HG02943 (cell line): ENCODE measurements at regions not wholly inside any gene's neighbourhood (a gene's known extent, or its start where the extent isn't known, plus 50 kb on each side); places are given as distances from the start of the nearest gene placed in this dataset.

ENCODE experiments used
- ATAC-seq: cut with Tn5 transposase; IDR thresholded peaks from one replicate; pipeline ENCODE4 v1.9.1; 2021; ENCODE audit warnings: mild to moderate bottlenecking, low read depth, moderate library complexity; ENCODE audit not compliant: unreplicated experiment

GRCh38 chr22:48434868-48435250, 1392.8 kb downstream of the BRD1 start:
- no peak for ATAC-seq

- ATAC-seq: no peak
Measured at GRCh38 chr22:48434156-48434867, 1393.4 kb downstream of the BRD1 start.

GRCh38 chr22:48433647-48434046, 1394.0 kb downstream of the BRD1 start:
- no peak for ATAC-seq

GRCh38 chr22:48432781-48433518, 1394.7 kb downstream of the BRD1 start:
- no peak for ATAC-seq

GRCh38 chr22:48431536-48432315, 1395.9 kb downstream of the BRD1 start:
- no peak for ATAC-seq

GRCh38 chr22:48431014-48431413, 1396.7 kb downstream of the BRD1 start:
- ATAC-seq: no peak

- no peak for ATAC-seq
Measured at GRCh38 chr22:48429446-48430020, 1398.1 kb downstream of the BRD1 start.

GRCh38 chr22:48428631-48429371, 1398.9 kb downstream of the BRD1 start:
- no peak for ATAC-seq

GRCh38 chr22:48427731-48428211, 1399.9 kb downstream of the BRD1 start:
- no peak for ATAC-seq

GRCh38 chr22:48426466-48427380, 1401.0 kb downstream of the BRD1 start:
- ATAC-seq: no peak

GRCh38 chr22:48425641-48426040, 1402.0 kb downstream of the BRD1 start:
- no peak for ATAC-seq

GRCh38 chr22:48425091-48425506, 1402.6 kb downstream of the BRD1 start:
- no peak for ATAC-seq

GRCh38 chr22:48424661-48425060, 1403.0 kb downstream of the BRD1 start:
- no peak for ATAC-seq

- ATAC-seq: no peak
Measured at GRCh38 chr22:48424201-48424627, 1403.5 kb downstream of the BRD1 start.

GRCh38 chr22:48423481-48423911, 1404.2 kb downstream of the BRD1 start:
- ATAC-seq: no peak

- no peak for ATAC-seq
Measured at GRCh38 chr22:48422900-48423480, 1404.7 kb downstream of the BRD1 start.

- no peak for ATAC-seq
Measured at GRCh38 chr22:48418831-48419230, 1408.8 kb downstream of the BRD1 start.

GRCh38 chr22:48417225-48418070, 1410.2 kb downstream of the BRD1 start:
- no peak for ATAC-seq
